Naive thymus-derived CD4-positive, alpha-beta T cell (primary cell): ENCODE measurements at regions not wholly inside any gene's neighbourhood (a gene's known extent, or its start where the extent isn't known, plus 50 kb on each side); places are given as distances from the start of the nearest gene placed in this dataset.

Source experiments
- ATAC-seq: fragments of 150-1000 bp; cut with Tn5 transposase; 2 replicates; pipeline ENCODE4 v1.10.0; 2021; ENCODE audit warnings: mild to moderate bottlenecking, moderate library complexity
- CTCF ChIA-PET: fragments of 350-600 bp; sonication (Branson Sonifier 250); formaldehyde crosslinking; loops from one replicate; lab custom pipeline; 2021; ENCODE audit warnings: antibody characterized with exemption; lab: Charles Lee
- POLR2A ChIA-PET: fragments of 350-600 bp; sonication (Branson Sonifier 250); formaldehyde crosslinking; loops from one replicate; lab custom pipeline; 2021; ENCODE audit warnings: antibody characterized with exemption, inconsistent platforms; lab: Charles Lee
- DNase-seq, 9 donors: peaks; one replicate each; pipeline versions ENCODE4 v3.0.0 to v3.0.0-alpha.2; 2020 to 2022; ENCODE audit warnings: mixed read lengths in 1 of 9
- H3K27ac ChIP-seq: one replicate; pipeline ENCODE4 v1.7.0; 2013; ENCODE audit warnings: mild to moderate bottlenecking, low read depth, low read length, moderate library complexity
- H3K27me3 ChIP-seq, 2 donors: one replicate each; pipeline ENCODE4 v1.7.0; 2013; ENCODE audit warnings: low read length in 2 of 2, mild to moderate bottlenecking in 2 of 2, moderate library complexity in 2 of 2; ENCODE audit not compliant: control insufficient read depth in 2 of 2, insufficient read depth in 2 of 2
- H3K36me3 ChIP-seq, 3 experiments: 1 replicate in 2 of 3; 2 replicates in 1 of 3; pipeline ENCODE4 v1.7.0; 2013; ENCODE audit warnings: low read length in 3 of 3, mild to moderate bottlenecking in 3 of 3, moderate library complexity in 1 of 3; ENCODE audit not compliant: insufficient read depth in 3 of 3, control insufficient read depth in 2 of 3
- H3K4me1 ChIP-seq, 2 donors: one replicate each; pipeline ENCODE4 v1.7.0; 2013; ENCODE audit warnings: low read length in 2 of 2, mild to moderate bottlenecking in 2 of 2, moderate library complexity in 1 of 2; ENCODE audit not compliant: control insufficient read depth in 2 of 2, insufficient read depth in 2 of 2
- H3K4me3 ChIP-seq: 2 replicates; pipeline ENCODE4 v1.7.0; 2013; ENCODE audit warnings: mild to moderate bottlenecking, low read length
- H3K9me3 ChIP-seq, 3 experiments: 1 replicate in 2 of 3; 2 replicates in 1 of 3; pipeline ENCODE4 v1.7.0; 2013; ENCODE audit warnings: low read length in 3 of 3; ENCODE audit not compliant: control insufficient read depth in 2 of 3
- H3K27ac Mint-ChIP-seq, 9 donors: one replicate each; pipeline ENCODE4 v1.8.0; 2020 to 2022; ENCODE audit warnings: mixed read lengths in 9 of 9, mild to moderate bottlenecking in 8 of 9, moderate library complexity in 5 of 9, inconsistent platforms in 2 of 9
- H3K27me3 Mint-ChIP-seq, 5 donors: one replicate each; pipeline ENCODE4 v1.8.0; 2021 to 2022; ENCODE audit warnings: mixed read lengths in 5 of 5, mild to moderate bottlenecking in 1 of 5
- H3K36me3 Mint-ChIP-seq, 5 donors: one replicate each; pipeline ENCODE4 v1.8.0; 2020 to 2022; ENCODE audit warnings: mixed read lengths in 5 of 5, mild to moderate bottlenecking in 3 of 5, inconsistent platforms in 1 of 5
- H3K4me1 Mint-ChIP-seq, 7 donors: one replicate each; pipeline ENCODE4 v1.8.0; 2020 to 2022; ENCODE audit warnings: mixed read lengths in 7 of 7, mild to moderate bottlenecking in 3 of 7, inconsistent platforms in 1 of 7
- H3K4me3 Mint-ChIP-seq, 10 donors: one replicate each; pipeline ENCODE4 v1.8.0; 2020 to 2022; ENCODE audit warnings: mild to moderate bottlenecking in 10 of 10, mixed read lengths in 10 of 10, moderate library complexity in 6 of 10, inconsistent platforms in 2 of 10
- H3K9me3 Mint-ChIP-seq, 11 donors: one replicate each; pipeline ENCODE4 v1.8.0; 2020 to 2022; ENCODE audit warnings: mixed read lengths in 11 of 11, mild to moderate bottlenecking in 4 of 11, inconsistent platforms in 1 of 11, moderate library complexity in 1 of 11
- intact Hi-C, 2 donors: fragments of 100-400 bp; cut with micrococcal nuclease; formaldehyde crosslinking; loops; one replicate each; pipeline ENCODE4 v1.15.1; 2023

DNA sequence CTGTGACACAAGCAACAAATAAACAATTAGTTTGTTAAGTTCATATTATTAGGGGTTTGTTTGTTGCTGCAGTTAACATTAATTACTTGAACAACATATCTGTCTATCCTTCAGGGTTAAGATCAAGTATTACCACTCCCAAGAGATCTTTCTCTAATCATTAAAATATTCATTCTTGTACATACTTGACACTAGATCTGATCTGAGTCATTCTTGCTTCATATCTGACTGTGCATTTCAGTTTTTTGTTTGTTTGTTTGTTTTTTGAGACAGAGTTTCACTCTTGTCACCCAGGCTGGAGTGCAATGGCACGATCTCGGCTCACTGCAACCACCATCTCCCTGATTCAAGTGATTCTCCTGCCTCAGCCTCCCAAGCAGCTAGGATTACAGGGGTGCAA lies 613.3 kb upstream of the PLXNA2 start:
- ChIA-PET CTCF (no interaction called here), POLR2A (no interaction called here)

DNA sequence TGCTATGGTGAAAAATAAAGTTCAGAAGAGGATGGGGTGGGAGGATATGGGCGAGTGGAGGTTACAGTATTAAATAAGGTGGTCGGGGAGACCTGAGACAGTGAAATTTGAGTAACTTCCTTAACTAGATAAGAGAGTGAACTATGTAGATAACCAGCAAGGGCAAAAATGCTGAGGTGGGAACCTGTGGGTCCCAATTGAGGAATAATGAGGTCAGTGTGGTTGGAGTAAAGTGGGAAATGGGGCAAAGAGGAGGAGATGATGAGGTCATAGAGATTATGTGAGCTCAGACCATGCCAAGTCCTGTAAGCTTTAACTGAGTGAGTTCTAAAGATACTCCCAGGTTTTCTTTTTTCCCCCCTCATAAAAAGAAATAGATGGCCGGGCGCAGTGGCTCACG lies 614.6 kb upstream of the PLXNA2 start:
- no peak for ATAC-seq
- H3K36me3 Mint-ChIP-seq, result no peaks in the 10 kb centered on the region
- no peak overlapping the region for H3K27ac Mint-ChIP-seq
- no peak overlapping the region for H3K4me3 Mint-ChIP-seq
- H3K27me3 Mint-ChIP-seq, result peaks cover 0 to 5% (median 0%) of the 10 kb centered on the region in 5 donors
- H3K4me3 ChIP-seq, result no peak overlapping the region
- no peak overlapping the region for H3K27ac ChIP-seq
- no peaks in the 10 kb centered on the region for H3K27me3 ChIP-seq
- intact Hi-C loops, result no loop called here
- no peaks in the 10 kb centered on the region for H3K4me1 Mint-ChIP-seq
- no peaks in the 10 kb centered on the region for H3K4me1 ChIP-seq
- peaks cover 0 to 7% (median 2%) of the 10 kb centered on the region in 11 donors for H3K9me3 Mint-ChIP-seq
- POLR2A ChIA-PET, result no interaction called here
- CTCF ChIA-PET, result no interaction called here
- H3K9me3 ChIP-seq, result no peaks in the 10 kb centered on the region
- DNase-seq, result no peak
- H3K36me3 ChIP-seq, result no peaks in the 10 kb centered on the region

More for the DNA sequence above, 613.3 kb upstream of the PLXNA2 start:
- Mint-ChIP-seq H3K27ac (no peak overlapping the region), H3K27me3 (peaks cover 0 to 5% (median 0%) of the 10 kb centered on the region in 5 donors), H3K4me1 (no peaks in the 10 kb centered on the region), H3K4me3 (no peak overlapping the region), H3K9me3 (peaks cover 0 to 7% (median 2%) of the 10 kb centered on the region in 11 donors), H3K36me3 (no peaks in the 10 kb centered on the region)
- Histone ChIP-seq H3K4me1 (no peaks in the 10 kb centered on the region), H3K27ac (no peak overlapping the region), H3K4me3 (no peak overlapping the region), H3K27me3 (no peaks in the 10 kb centered on the region), H3K36me3 (no peaks in the 10 kb centered on the region), H3K9me3 (no peaks in the 10 kb centered on the region)
- intact Hi-C loops, result no loop called here
- ATAC-seq (no peak), DNase-seq (no peak)

DNA sequence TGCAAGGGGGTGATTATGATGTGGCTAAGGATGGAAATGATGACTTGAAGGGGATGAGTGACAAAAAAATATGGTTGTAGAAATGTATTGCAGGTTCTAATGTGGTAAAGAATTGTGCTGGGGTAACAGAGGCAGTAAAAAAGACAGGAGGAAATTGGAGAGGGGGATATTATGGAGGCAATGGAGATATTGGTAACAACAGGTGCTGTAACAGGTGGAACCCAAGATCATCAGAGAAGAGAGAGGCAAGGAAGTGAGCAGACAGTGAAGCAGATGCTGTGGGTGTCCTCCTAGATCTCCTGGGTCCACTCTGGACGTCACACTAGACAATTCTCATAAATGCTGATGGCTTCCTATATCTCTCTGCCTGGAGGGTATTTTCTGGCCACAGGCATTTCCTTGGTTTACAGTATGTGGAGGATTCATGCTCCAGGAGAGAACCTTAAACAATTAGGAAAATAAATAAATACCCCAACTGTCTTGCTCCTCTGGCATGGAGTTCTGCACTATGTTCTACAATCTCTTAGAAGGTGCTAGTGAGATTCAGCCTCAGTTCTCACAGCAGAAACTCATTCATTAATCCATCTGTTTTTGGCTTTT lies 620.3 kb upstream of the PLXNA2 start:
- intact Hi-C loops, result no loop called here
- H3K4me3 Mint-ChIP-seq, result no peak overlapping the region
- POLR2A ChIA-PET, result no interaction called here

DNA sequence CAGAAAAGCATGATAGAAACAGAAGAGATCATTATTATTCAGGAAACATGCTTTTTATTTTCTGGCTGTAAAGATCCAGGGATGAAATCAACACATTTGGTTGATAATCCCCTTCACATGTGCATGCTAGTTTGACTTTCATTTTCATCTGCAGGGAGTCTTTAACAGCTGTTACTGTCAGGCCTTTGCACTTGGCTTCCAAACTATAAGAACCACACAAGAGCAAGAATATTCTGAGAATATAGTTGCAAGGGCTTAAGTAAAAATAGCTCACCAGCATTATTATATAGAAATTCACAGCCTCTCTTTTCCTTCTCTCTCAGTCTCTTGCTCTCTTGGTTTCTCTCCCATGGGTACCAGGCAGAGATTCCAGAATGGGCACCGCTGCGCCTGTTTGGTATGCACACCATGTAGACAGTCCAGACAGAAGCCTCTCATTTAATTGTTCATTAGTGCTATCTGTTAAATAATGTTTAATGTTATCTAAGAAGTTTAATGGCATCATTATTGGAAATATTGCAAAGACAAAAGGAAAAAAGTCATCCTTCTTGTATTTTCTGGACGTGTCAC lies 622.3 kb upstream of the PLXNA2 start:
- Mint-ChIP-seq H3K4me1 (no peaks in the 10 kb centered on the region), H3K27me3 (no peaks in the 10 kb centered on the region), H3K9me3 (peaks cover 0 to 6% (median 0%) of the 10 kb centered on the region in 11 donors), H3K36me3 (no peaks in the 10 kb centered on the region), H3K4me3 (no peak overlapping the region), H3K27ac (no peak overlapping the region)
- no peaks in the 10 kb centered on the region for H3K27me3 ChIP-seq
- ChIA-PET POLR2A (no interaction called here), CTCF (no interaction called here)
- H3K27ac ChIP-seq, result no peak overlapping the region
- no peaks in the 10 kb centered on the region for H3K36me3 ChIP-seq
- H3K4me1 ChIP-seq, result no peaks in the 10 kb centered on the region
- intact Hi-C loops, result no loop called here
- H3K4me3 ChIP-seq, result no peak overlapping the region
- no peak for DNase-seq
- no peaks in the 10 kb centered on the region for H3K9me3 ChIP-seq
- ATAC-seq, result no peak

More for the DNA sequence above, 620.3 kb upstream of the PLXNA2 start:
- Mint-ChIP-seq H3K4me1 (no peaks in the 10 kb centered on the region), H3K36me3 (no peaks in the 10 kb centered on the region), H3K9me3 (peaks cover 0 to 7% (median 0%) of the 10 kb centered on the region in 11 donors), H3K27me3 (no peaks in the 10 kb centered on the region), H3K27ac (no peak overlapping the region)
- Histone ChIP-seq H3K27ac (no peak overlapping the region), H3K4me1 (no peaks in the 10 kb centered on the region), H3K4me3 (no peak overlapping the region), H3K9me3 (no peaks in the 10 kb centered on the region), H3K36me3 (no peaks in the 10 kb centered on the region), H3K27me3 (no peaks in the 10 kb centered on the region)
- DNase-seq, result no peak
- CTCF ChIA-PET, result no interaction called here
- ATAC-seq, result no peak

DNA sequence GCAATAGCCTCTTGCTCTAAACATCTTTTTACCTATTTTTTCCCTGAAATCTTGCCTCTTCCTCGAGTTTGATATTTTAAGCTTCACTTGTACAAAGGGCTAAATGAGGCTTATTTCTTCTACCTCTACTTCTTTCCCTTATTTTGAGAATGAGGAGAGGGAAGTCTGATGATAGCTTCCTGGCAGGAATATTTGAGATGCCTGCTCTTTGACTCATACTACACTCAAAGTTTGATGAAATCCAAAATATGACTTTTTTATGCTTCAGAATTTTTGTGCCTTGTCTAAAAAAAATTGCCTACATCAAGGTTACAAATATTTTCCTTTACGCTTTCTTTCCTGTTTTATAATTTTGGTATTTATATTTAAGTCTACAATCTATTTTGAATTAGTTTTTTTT lies 624.4 kb upstream of the PLXNA2 start:
- peaks cover 0 to 2% (median 0%) of the 10 kb centered on the region in 7 donors for H3K4me1 Mint-ChIP-seq
- H3K9me3 Mint-ChIP-seq, result peaks cover 0 to 12% (median 0%) of the 10 kb centered on the region in 11 donors
- no peaks in the 10 kb centered on the region for H3K36me3 Mint-ChIP-seq
- CTCF ChIA-PET, result no interaction called here
- no peak for DNase-seq
- no peak overlapping the region for H3K27ac Mint-ChIP-seq
- no peaks in the 10 kb centered on the region for H3K4me1 ChIP-seq
- no peaks in the 10 kb centered on the region for H3K27me3 ChIP-seq
- intact Hi-C loops, result no loop called here
- POLR2A ChIA-PET, result no interaction called here
- ATAC-seq, result no peak
- H3K4me3 Mint-ChIP-seq, result no peak overlapping the region
- H3K9me3 ChIP-seq, result no peaks in the 10 kb centered on the region
- no peak overlapping the region for H3K4me3 ChIP-seq
- peaks cover 0 to 2% (median 0%) of the 10 kb centered on the region in 5 donors for H3K27me3 Mint-ChIP-seq
- no peaks in the 10 kb centered on the region for H3K36me3 ChIP-seq
- no peak overlapping the region for H3K27ac ChIP-seq

DNA sequence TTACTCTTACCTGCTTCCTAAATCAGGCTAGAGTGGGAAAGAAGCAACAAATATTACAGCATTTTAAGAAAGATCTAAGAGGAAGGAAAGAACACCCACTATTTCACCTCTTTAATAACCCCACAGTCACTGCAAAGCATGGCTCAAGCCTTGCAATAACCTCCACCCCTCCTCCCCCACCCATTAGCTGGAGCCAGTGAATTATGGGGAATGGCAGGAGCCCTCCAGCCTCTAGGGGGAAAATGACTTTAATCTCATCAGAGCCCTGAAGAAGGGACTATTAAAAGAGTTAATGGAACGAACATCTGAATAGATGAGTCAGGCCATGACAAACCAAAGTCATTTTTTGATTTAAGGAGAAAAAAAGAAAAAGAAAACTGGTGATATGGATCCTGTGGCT lies 630.7 kb upstream of the PLXNA2 start:
- H3K27ac ChIP-seq, result no peak overlapping the region
- H3K36me3 ChIP-seq, result no peaks in the 10 kb centered on the region
- peaks cover 0 to 2% (median 0%) of the 10 kb centered on the region in 7 donors for H3K4me1 Mint-ChIP-seq
- CTCF ChIA-PET, result no interaction called here
- intact Hi-C loops, result no loop called here
- ATAC-seq, result no peak
- no peak overlapping the region for H3K4me3 Mint-ChIP-seq
- peaks cover 0 to 20% (median 2%) of the 10 kb centered on the region in 11 donors for H3K9me3 Mint-ChIP-seq
- no peak overlapping the region for H3K4me3 ChIP-seq
- no peaks in the 10 kb centered on the region for H3K4me1 ChIP-seq
- H3K27me3 ChIP-seq, result no peaks in the 10 kb centered on the region
- H3K27ac Mint-ChIP-seq, result no peak overlapping the region
- no peaks in the 10 kb centered on the region for H3K9me3 ChIP-seq
- peaks cover 0 to 5% (median 0%) of the 10 kb centered on the region in 5 donors for H3K36me3 Mint-ChIP-seq
- POLR2A ChIA-PET, result no interaction called here
- H3K27me3 Mint-ChIP-seq, result peaks cover 0 to 17% (median 13%) of the 10 kb centered on the region in 5 donors
- DNase-seq, result no peak

DNA sequence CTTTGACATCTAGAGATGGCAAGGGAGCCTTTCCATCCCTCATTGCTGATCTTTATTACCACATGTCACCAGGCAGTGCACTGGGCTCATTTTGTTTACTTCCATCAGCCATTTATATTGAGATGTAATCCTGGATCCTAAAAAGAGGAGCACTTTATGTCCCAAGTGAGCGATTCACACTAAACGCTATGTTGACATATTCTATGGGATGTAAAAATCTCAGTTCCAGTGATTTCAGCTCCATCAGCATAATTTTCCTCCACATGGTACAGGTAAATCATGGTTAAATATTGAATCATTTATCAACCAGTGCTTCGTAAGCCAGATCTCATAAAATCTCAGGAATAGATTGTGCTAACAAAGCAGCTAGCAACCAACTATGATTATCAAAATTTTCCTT lies 634.8 kb upstream of the PLXNA2 start:
- ChIA-PET CTCF (no interaction called here), POLR2A (no interaction called here)
- no peak for DNase-seq
- H3K4me3 ChIP-seq, result no peak overlapping the region
- H3K36me3 Mint-ChIP-seq, result peaks cover 0 to 2% (median 0%) of the 10 kb centered on the region in 5 donors
- H3K27ac Mint-ChIP-seq, result no peak overlapping the region
- intact Hi-C loops, result no loop called here
- no peaks in the 10 kb centered on the region for H3K4me1 Mint-ChIP-seq
- no peak overlapping the region for H3K27ac ChIP-seq
- H3K4me1 ChIP-seq, result no peaks in the 10 kb centered on the region
- no peaks in the 10 kb centered on the region for H3K36me3 ChIP-seq
- no peak overlapping the region for H3K4me3 Mint-ChIP-seq
- peaks cover 0 to 15% (median 12%) of the 10 kb centered on the region in 5 donors for H3K27me3 Mint-ChIP-seq
- no peak for ATAC-seq
- H3K9me3 ChIP-seq, result no peaks in the 10 kb centered on the region
- peaks cover 0 to 11% (median 2%) of the 10 kb centered on the region in 11 donors for H3K9me3 Mint-ChIP-seq
- H3K27me3 ChIP-seq, result no peaks in the 10 kb centered on the region
